ENCODE measurements at regions not wholly inside any gene's neighbourhood (a gene's known extent, or its start where the extent isn't known, plus 50 kb on each side); places are given as distances from the start of the nearest gene placed in this dataset.
"Not testable (repeated sequence)": the region's sequence is repeated elsewhere in the genome, so short reads cannot be mapped to it uniquely, and the experiment has no call there.

GRCh38 chr10:108336836-108337235 lies 1172.3 kb upstream of the SORCS1 start:
- no peak for DNase-seq (ENCODE audit: low read depth in 2 of 3, low spot score in 2 of 3)

DNA sequence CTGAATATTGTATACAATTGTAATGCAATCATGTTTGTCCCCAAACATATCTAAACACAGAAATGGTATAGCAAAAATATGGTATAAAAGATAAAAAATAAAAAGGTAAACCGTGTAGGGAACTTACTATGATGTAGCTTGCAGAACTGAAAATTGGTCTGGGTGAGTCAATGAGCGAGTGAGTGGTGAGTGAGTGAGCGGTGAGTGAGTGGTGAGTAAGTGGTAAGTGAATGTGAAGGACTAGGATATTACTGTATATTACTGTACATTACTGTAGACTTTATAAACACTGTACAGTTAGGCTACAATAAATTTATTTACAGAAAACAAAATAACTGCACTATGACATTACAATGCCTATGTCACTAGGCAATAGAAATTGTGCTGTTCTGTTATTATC lies 1163.2 kb upstream of the SORCS1 start:
- no peak for DNase-seq (ENCODE audit: low read depth in 2 of 3, low spot score in 2 of 3)

DNA sequence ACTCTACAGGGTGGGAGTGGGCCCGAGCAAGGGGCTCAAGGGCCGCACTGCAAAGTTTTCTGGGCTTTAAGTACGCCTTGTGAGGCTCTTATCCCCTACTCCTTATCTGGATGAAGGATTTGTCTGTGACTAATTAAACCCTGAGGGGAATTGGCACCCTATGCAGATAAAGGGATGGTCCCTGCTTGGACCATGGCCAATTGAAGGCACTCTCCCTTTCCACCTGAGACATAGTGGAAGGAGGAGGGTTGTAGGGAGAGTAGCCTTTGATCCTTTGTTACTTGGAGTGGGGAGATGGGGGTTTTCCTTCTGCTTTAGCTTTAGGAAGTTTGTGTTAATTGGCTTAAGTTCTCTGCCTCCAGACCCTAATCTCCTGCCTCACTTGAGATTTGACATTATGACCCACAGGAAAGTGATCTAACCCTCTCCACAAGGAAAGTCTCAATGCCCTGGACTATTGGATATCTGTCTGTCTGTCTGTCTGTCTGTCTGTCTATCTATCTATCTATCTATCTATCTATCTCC lies 1158.8 kb upstream of the SORCS1 start:
- DNase-seq (ENCODE audit: low read depth in 2 of 3, low spot score in 2 of 3): no peak

- DNase-seq (ENCODE audit: low read depth in 2 of 3, low spot score in 2 of 3): no peak
These were observed 1155.1 kb upstream of the SORCS1 start for GRCh38 chr10:108319434-108320222.

DNA sequence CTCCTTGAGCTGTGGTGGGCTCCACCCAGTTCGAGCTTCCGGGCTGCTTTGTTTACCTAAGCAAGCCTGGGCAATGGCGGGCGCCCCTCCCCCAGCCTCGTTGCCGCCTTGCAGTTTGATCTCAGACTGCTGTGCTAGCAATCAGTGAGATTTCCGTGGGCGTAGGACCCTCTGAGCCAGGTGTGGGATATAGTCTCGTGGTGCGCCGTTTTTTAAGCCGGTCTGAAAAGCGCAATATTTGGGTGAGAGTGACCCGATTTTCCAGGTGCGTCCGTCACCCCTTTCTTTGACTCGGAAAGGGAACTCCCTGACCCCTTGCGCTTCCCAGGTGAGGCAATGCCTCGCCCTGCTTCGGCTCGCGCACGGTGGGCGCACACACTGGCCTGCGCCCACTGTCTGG lies 1151.1 kb upstream of the SORCS1 start:
- DNase-seq (ENCODE audit: low read depth in 2 of 3, low spot score in 2 of 3): not testable (repeated sequence)

DNA sequence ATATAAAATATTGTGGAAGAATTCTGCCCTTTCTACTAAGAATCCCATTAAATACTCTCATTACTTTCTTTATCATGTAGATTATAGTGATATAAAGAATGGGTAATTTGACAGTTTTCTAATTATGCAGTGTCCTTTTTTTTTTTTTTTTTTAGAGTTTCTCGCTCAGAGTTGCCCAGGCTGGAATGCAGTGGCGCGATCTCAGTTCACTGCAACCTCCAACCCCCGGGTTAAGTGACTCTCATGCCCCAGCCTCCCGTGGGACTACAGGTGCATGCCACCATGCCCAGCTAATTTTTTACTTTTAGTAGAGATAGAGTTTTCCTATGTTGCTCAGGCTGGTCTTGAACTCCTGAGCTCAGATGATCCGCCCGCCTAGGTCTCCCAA lies 1143.4 kb upstream of the SORCS1 start:
- no peak for DNase-seq (ENCODE audit: low read depth in 2 of 3, low spot score in 2 of 3)

DNA sequence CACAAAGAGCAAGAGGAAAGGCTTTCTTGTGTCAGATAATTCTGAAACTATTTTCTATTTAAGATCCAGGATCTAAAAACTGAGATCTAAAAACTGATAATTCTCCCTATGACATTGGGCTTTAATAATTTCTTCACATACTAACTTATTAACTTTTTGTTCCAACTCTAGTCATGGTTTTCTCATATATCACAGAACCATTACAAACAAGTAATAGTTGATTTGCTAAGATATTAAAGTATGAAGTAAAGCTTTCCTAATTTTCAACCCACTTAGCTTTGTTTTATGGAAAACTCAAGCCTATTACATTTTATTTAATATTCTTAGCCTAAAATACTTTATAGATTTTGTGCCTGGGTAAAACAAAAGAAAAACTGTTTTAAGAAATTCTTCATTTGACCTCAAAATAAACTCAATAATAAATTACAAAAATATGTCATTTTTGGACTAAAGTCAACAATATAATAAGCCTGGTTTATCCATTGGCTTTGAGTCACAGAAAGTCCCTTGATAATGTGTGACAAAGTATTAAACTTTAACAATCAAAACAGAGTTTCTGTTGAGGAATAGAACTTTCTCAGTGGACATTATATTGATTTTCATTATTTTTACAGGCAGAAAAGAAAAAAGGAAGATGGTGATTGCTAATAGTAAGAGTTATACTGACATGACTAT lies 1142.9 kb upstream of the SORCS1 start:
- DNase-seq (ENCODE audit: low read depth in 2 of 3, low spot score in 2 of 3): no peak

GRCh38 chr10:108303149-108303548 lies 1138.6 kb upstream of the SORCS1 start:
- DNase-seq (ENCODE audit: low read depth in 2 of 3, low spot score in 2 of 3): no peak

DNA sequence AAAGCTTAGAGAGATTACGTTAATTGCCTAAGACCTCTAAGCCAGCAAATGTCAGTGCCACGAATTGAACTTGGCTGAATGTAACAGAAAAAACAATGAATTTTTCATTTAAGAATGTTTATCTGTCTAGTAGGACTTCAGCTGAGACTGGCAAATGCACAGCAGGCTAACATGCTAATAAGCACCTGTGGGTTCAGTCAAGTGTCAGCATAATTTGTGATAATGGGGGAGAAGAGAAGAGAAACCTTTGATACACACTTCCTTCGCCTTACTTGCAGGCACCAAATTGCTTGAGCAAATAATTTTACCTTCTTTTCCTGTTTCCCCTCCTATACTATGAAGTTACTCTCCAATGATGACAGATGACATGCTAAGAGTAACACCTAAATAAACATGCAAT lies 1136.5 kb upstream of the SORCS1 start:
- DNase-seq (ENCODE audit: low read depth in 2 of 3, low spot score in 2 of 3): no peak

- no peak for DNase-seq (ENCODE audit: low read depth in 2 of 3, low spot score in 2 of 3)
These were observed 1126.3 kb upstream of the SORCS1 start for GRCh38 chr10:108290823-108291222.

GRCh38 chr10:108275895-108276685 lies 1111.6 kb upstream of the SORCS1 start:
- no peak for DNase-seq (ENCODE audit: low read depth in 2 of 3, low spot score in 2 of 3)

DNA sequence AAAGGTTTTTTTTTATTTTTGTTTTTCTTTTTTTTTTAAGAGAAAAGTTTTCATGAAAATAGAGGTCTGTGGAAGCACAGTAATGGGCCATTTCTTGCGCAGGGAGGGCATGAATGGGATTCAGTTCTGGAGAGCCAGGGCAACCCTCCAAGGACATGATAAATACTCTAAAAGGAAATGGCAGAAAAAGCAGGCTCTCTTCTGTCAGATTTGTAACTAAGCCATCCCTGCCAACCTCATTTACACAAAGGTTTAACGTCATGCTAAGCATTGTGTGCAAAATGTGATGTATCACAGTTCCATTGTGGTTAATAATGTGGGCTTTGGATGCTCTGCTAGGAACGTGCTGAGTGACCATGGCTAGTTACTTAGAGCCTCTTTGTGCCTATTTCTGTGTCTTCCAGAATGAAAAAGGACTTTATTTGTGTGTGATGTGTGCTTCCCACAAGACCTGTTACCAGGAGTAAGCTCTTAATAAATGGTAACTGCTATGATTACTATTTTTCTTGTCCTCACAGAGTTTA lies 1095.9 kb upstream of the SORCS1 start:
- no peak for DNase-seq (ENCODE audit: low read depth in 2 of 3, low spot score in 2 of 3)

DNA sequence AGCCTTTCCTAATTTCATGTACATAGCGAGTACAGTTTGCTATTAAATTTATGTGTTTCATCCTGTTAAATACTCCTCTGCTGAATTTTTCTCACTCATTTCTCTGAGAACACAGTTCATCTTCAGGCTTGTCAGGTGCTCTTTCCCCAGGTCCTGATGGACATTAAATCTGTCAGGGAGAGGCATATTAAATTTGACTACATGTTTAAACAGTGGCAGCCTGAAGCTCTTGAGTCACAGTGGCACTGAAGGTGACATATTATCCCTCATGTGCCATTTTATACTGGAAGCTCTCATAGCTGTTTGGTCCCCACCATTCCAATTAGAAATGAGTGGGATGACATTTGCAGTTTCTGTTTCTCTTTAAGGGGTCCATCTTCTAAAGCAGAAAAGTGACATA lies 1089.6 kb upstream of the SORCS1 start:
- DNase-seq (ENCODE audit: low read depth in 2 of 3, low spot score in 2 of 3): no peak

GRCh38 chr10:108252771-108253170 lies 1088.3 kb upstream of the SORCS1 start:
- no peak for DNase-seq (ENCODE audit: low read depth in 2 of 3, low spot score in 2 of 3)

- peak in 2 of 3 donors; percentile 59 to 86 for DNase-seq (ENCODE audit: low read depth in 2 of 3, low spot score in 2 of 3)
These were observed 1086.6 kb upstream of the SORCS1 start for GRCh38 chr10:108250936-108251620.

DNA sequence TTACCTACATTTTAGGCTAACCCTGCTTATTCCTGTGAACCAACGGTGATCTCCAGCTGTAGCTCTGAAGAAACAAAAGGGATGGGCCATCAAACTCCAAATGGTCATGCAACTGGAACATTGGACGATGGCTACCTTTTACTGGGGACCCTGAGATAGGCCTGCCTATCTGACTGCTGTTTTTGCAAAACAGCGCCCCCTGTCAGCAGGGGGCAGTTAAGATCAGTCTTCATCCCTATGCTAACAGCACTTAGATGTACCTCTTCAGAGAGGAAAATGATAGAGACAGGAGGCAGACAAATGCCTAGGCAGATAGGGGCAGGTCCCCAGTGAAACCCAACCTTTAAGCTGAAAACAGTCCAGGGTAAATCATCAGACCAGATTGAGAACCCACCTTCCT lies 1085.4 kb upstream of the SORCS1 start:
- no peak for DNase-seq (ENCODE audit: low read depth in 2 of 3, low spot score in 2 of 3)

- DNase-seq (ENCODE audit: low read depth in 2 of 3, low spot score in 2 of 3): no peak
These were observed 1080.1 kb upstream of the SORCS1 start for GRCh38 chr10:108244443-108245228.

GRCh38 chr10:108241166-108241565 lies 1076.7 kb upstream of the SORCS1 start:
- DNase-seq (ENCODE audit: low read depth in 2 of 3, low spot score in 2 of 3): no peak

- DNase-seq (ENCODE audit: low read depth in 2 of 3, low spot score in 2 of 3): no peak
These were observed 1073.8 kb upstream of the SORCS1 start for GRCh38 chr10:108238261-108238660.
